Middle frontal gyrus (tissue), 1 donor: ENCODE measurements at regions not wholly inside any gene's neighbourhood (a gene's known extent, or its start where the extent isn't known, plus 50 kb on each side); places are given as distances from the start of the nearest gene placed in this dataset.
"Not testable (repeated sequence)": the region's sequence is repeated elsewhere in the genome, so short reads cannot be mapped to it uniquely, and the experiment has no call there.

Source experiments
- DNase-seq: peaks from one replicate; pipeline ENCODE4 v3.0.0-alpha.2; 2015; ENCODE audit warnings: low spot score; ENCODE audit errors: extremely low spot score

- no peak for DNase-seq
Observed at GRCh38 chr16:86825631-86826030, 247.3 kb downstream of the FOXL1 start.

GRCh38 chr16:86826941-86827340 lies 248.6 kb downstream of the FOXL1 start:
- no peak for DNase-seq

GRCh38 chr16:86827521-86827920 lies 249.2 kb downstream of the FOXL1 start:
- no peak for DNase-seq

- DNase-seq: no peak
Observed at GRCh38 chr16:86828202-86828601, 249.9 kb downstream of the FOXL1 start.

GRCh38 chr16:86828653-86829052 lies 250.3 kb downstream of the FOXL1 start:
- no peak for DNase-seq

GRCh38 chr16:86831366-86831765 lies 253.0 kb downstream of the FOXL1 start:
- no peak for DNase-seq

GRCh38 chr16:86833136-86833535 lies 254.8 kb downstream of the FOXL1 start:
- no peak for DNase-seq

- no peak for DNase-seq
Observed at GRCh38 chr16:86834451-86835035, 256.2 kb downstream of the FOXL1 start.

GRCh38 chr16:86835982-86836381 lies 257.6 kb downstream of the FOXL1 start:
- no peak for DNase-seq

- DNase-seq: no peak
Observed at GRCh38 chr16:86836503-86837129, 258.3 kb downstream of the FOXL1 start.

GRCh38 chr16:86843812-86844211 lies 265.5 kb downstream of the FOXL1 start:
- no peak for DNase-seq

- no peak for DNase-seq
Observed at GRCh38 chr16:86844695-86845094, 266.3 kb downstream of the FOXL1 start.

- DNase-seq: no peak
Observed at GRCh38 chr16:86846136-86846535, 267.8 kb downstream of the FOXL1 start.

GRCh38 chr16:86848821-86849220 lies 270.5 kb downstream of the FOXL1 start:
- no peak for DNase-seq

- no peak for DNase-seq
Observed at GRCh38 chr16:86850670-86851069, 272.3 kb downstream of the FOXL1 start.

- no peak for DNase-seq
Observed at GRCh38 chr16:86852135-86852534, 273.8 kb downstream of the FOXL1 start.

GRCh38 chr16:86854058-86854621 lies 275.8 kb downstream of the FOXL1 start:
- DNase-seq: no peak

- DNase-seq: no peak
Observed at GRCh38 chr16:86854626-86855294, 276.4 kb downstream of the FOXL1 start.

- no peak for DNase-seq
Observed at GRCh38 chr16:86856946-86857586, 278.7 kb downstream of the FOXL1 start.

GRCh38 chr16:86857807-86858206 lies 279.5 kb downstream of the FOXL1 start:
- DNase-seq: no peak

- DNase-seq: no peak
Observed at GRCh38 chr16:86858501-86858900, 280.2 kb downstream of the FOXL1 start.

- DNase-seq: not testable (repeated sequence)
Observed at GRCh38 chr16:86861270-86861858, 283.0 kb downstream of the FOXL1 start.
